ENCODE measurements at regions not wholly inside any gene's neighbourhood (a gene's known extent, or its start where the extent isn't known, plus 50 kb on each side); places are given as distances from the start of the nearest gene placed in this dataset.

GRCh38 chr7:32323712-32324111 lies 166.5 kb downstream of the LSM5 start:
- no peak for DNase-seq (ENCODE audit: extremely low read depth, low read depth)
- no peak for TF ChIP-seq CTCF (IDR thresholded peaks at IDR 0.05; ENCODE audit: low read depth, low read length)

GRCh38 chr7:32319012-32319382 lies 171.2 kb downstream of the LSM5 start:
- TF ChIP-seq CTCF (IDR thresholded peaks at IDR 0.05; ENCODE audit: low read depth, low read length) = no peak
- no peak for DNase-seq (ENCODE audit: extremely low read depth, low read depth)

GRCh38 chr7:32318300-32319011 lies 171.7 kb downstream of the LSM5 start:
- DNase-seq (ENCODE audit: extremely low read depth, low read depth) = no peak
- TF ChIP-seq CTCF (IDR thresholded peaks at IDR 0.05; ENCODE audit: low read depth, low read length) = no peak

GRCh38 chr7:32316839-32317238 lies 173.3 kb downstream of the LSM5 start:
- no peak for TF ChIP-seq CTCF (IDR thresholded peaks at IDR 0.05; ENCODE audit: low read depth, low read length)
- no peak for DNase-seq (ENCODE audit: extremely low read depth, low read depth)

- no peak for TF ChIP-seq CTCF (IDR thresholded peaks at IDR 0.05; ENCODE audit: low read depth, low read length)
- DNase-seq (ENCODE audit: extremely low read depth, low read depth) = no peak
Measured at GRCh38 chr7:32314761-32315160, 175.4 kb downstream of the LSM5 start.

GRCh38 chr7:32301427-32301826 lies 188.8 kb downstream of the LSM5 start:
- no peak for DNase-seq (ENCODE audit: extremely low read depth, low read depth)
- no peak for TF ChIP-seq CTCF (IDR thresholded peaks at IDR 0.05; ENCODE audit: low read depth, low read length)

GRCh38 chr7:32299133-32299702 lies 191.0 kb downstream of the LSM5 start:
- no peak for DNase-seq (ENCODE audit: extremely low read depth, low read depth)
- TF ChIP-seq CTCF (IDR thresholded peaks at IDR 0.05; ENCODE audit: low read depth, low read length) = no peak
